GM23338 (cell line): ENCODE measurements at regions not wholly inside any gene's neighbourhood (a gene's known extent, or its start where the extent isn't known, plus 50 kb on each side); places are given as distances from the start of the nearest gene placed in this dataset.

Source experiments
- ATAC-seq: fragments of 200-7000 bp; cut with Tn5 transposase; 3 replicates; pipeline ENCODE4 v1.9.1; 2020
- DNase-seq: peaks from one replicate; pipeline ENCODE4 v3.0.0-alpha.2; 2015; ENCODE audit warnings: low spot score
- H2AFZ ChIP-seq: fragments of 200-600 bp; sonication (generic); 2 replicates; pipeline ENCODE4 v1.8.0; 2016; ENCODE audit warnings: antibody characterized with exemption, mild to moderate bottlenecking, moderate library complexity
- H3F3A ChIP-seq: fragments of 200-600 bp; sonication (generic); replicated peaks from 2 replicates; pipeline ENCODE4 v1.8.0; 2017; ENCODE audit warnings: antibody characterized with exemption, mixed run types, low read depth
- H3K27ac ChIP-seq: fragments of 200-600 bp; sonication (generic); 2 replicates; pipeline ENCODE4 v1.6.1; 2016; ENCODE audit warnings: low read depth
- H3K27me3 ChIP-seq: fragments of 200-600 bp; sonication (generic); 2 replicates; pipeline ENCODE4 v1.8.0; 2016; ENCODE audit warnings: mild to moderate bottlenecking, mixed run types, moderate library complexity; ENCODE audit not compliant: insufficient read depth
- H3K36me3 ChIP-seq: fragments of 200-600 bp; sonication (generic); 2 replicates; pipeline ENCODE4 v1.8.0; 2016; ENCODE audit warnings: mild to moderate bottlenecking; ENCODE audit not compliant: insufficient read depth
- H3K4me1 ChIP-seq: fragments of 200-600 bp; sonication (generic); 2 replicates; pipeline ENCODE4 v1.8.0; 2016; ENCODE audit warnings: mild to moderate bottlenecking, moderate library complexity; ENCODE audit not compliant: insufficient read depth
- H3K4me2 ChIP-seq: fragments of 200-600 bp; sonication (generic); 2 replicates; pipeline ENCODE4 v1.7.1; 2017; ENCODE audit warnings: mixed run types
- H3K4me3 ChIP-seq: fragments of 200-600 bp; sonication (generic); 2 replicates; pipeline ENCODE4 v1.6.1; 2016; ENCODE audit warnings: mixed run types
- H3K79me2 ChIP-seq: fragments of 200-600 bp; sonication (generic); replicated peaks from 2 replicates; pipeline ENCODE4 v1.8.0; 2017; ENCODE audit warnings: mild to moderate bottlenecking; ENCODE audit not compliant: insufficient read depth
- H3K9me2 ChIP-seq: fragments of 200-600 bp; sonication (generic); 2 replicates; pipeline ENCODE4 v1.8.0; 2017; ENCODE audit not compliant: insufficient read depth
- H4K20me1 ChIP-seq: fragments of 200-600 bp; sonication (generic); replicated peaks from 2 replicates; pipeline ENCODE4 v1.8.0; 2017; ENCODE audit warnings: mild to moderate bottlenecking; ENCODE audit not compliant: insufficient read depth
- H3K27ac Mint-ChIP-seq: 2 replicates; pipeline ENCODE4 v1.8.0; 2020; ENCODE audit warnings: inconsistent platforms, mild to moderate bottlenecking, moderate library complexity, mixed read lengths
- H3K27me3 Mint-ChIP-seq: 3 replicates; pipeline ENCODE4 v1.8.0; 2022; ENCODE audit warnings: low read depth, mild to moderate bottlenecking, moderate library complexity, mixed read lengths, inconsistent platforms; ENCODE audit not compliant: insufficient read depth, poor library complexity
- H3K36me3 Mint-ChIP-seq: 3 replicates; pipeline ENCODE4 v1.8.0; 2021; ENCODE audit warnings: low read depth, mild to moderate bottlenecking, inconsistent platforms, moderate library complexity, mixed read lengths
- H3K4me1 Mint-ChIP-seq: 3 replicates; pipeline ENCODE4 v1.8.0; 2020; ENCODE audit warnings: mild to moderate bottlenecking, inconsistent platforms, mixed read lengths
- H3K4me3 Mint-ChIP-seq: 3 replicates; pipeline ENCODE4 v1.8.0; 2021; ENCODE audit warnings: moderate library complexity, mild to moderate bottlenecking, inconsistent platforms, mixed read lengths
- H3K9me3 Mint-ChIP-seq: 3 replicates; pipeline ENCODE4 v1.8.0; 2020; ENCODE audit warnings: moderate library complexity, mild to moderate bottlenecking, inconsistent platforms, mixed read lengths
- CREB1 ChIP-seq: fragments of 250-450 bp; sonication (Bioruptor Pico); IDR thresholded peaks from 2 replicates; pipeline ENCODE4 v1.5.0; 2020; ENCODE audit warnings: low read depth, mild to moderate bottlenecking, moderate library complexity
- ETS1 ChIP-seq: IDR thresholded peaks from 2 replicates; pipeline ENCODE4 v1.6.1; 2016; ENCODE audit warnings: antibody characterized with exemption
- EZH2phosphoT487 ChIP-seq: fragments of 200-600 bp; sonication (generic); IDR thresholded peaks from one replicate; pipeline ENCODE4 v1.8.1; 2018; ENCODE audit warnings: antibody characterized with exemption; ENCODE audit not compliant: unreplicated experiment
- NANOG ChIP-seq: IDR thresholded peaks from 2 replicates; pipeline ENCODE4 v1.6.1; 2016; ENCODE audit warnings: antibody characterized with exemption, borderline replicate concordance
- REST ChIP-seq: IDR thresholded peaks from one replicate; pipeline ENCODE4 v1.6.1; 2018; ENCODE audit warnings: antibody characterized with exemption; ENCODE audit not compliant: unreplicated experiment

- H3K4me1 Mint-ChIP-seq = peaks cover 46% of the 10 kb centered on the region
- H3K36me3 ChIP-seq = no peaks in the 10 kb centered on the region
- no peaks in the 10 kb centered on the region for H3K27me3 Mint-ChIP-seq
- H3K4me2 ChIP-seq = no peak overlapping the region
- TF ChIP-seq CREB1 (no peak), REST (no peak)
- DNase-seq (no peak), ATAC-seq (no peak)
- no peaks in the 10 kb centered on the region for H3K36me3 Mint-ChIP-seq
- H3F3A ChIP-seq = no peaks in the 10 kb centered on the region
- no peak overlapping the region for H2AFZ ChIP-seq
- H3K9me3 Mint-ChIP-seq = no peaks in the 10 kb centered on the region
- no peaks in the 10 kb centered on the region for H3K9me2 ChIP-seq
- H3K4me1 ChIP-seq = peaks cover 7% of the 10 kb centered on the region
- H4K20me1 ChIP-seq = no peaks in the 10 kb centered on the region
- H3K4me3 ChIP-seq = no peak overlapping the region
- no peak overlapping the region for H3K27ac Mint-ChIP-seq
- no peak overlapping the region for H3K27ac ChIP-seq
- H3K79me2 ChIP-seq = no peaks in the 10 kb centered on the region
- peak overlapping the region; percentile 49 for H3K4me3 Mint-ChIP-seq
- H3K27me3 ChIP-seq = no peaks in the 10 kb centered on the region
These were observed 115.2 kb downstream of the DISP1 start for GRCh38 chr1:222930070-222930469.

GRCh38 chr1:222931023-222931422 is 116.2 kb downstream of the DISP1 start:
- no peak overlapping the region for H2AFZ ChIP-seq
- no peak overlapping the region for H3K27ac ChIP-seq
- Mint-ChIP-seq H3K36me3 (no peaks in the 10 kb centered on the region), H3K9me3 (no peaks in the 10 kb centered on the region), H3K27me3 (no peaks in the 10 kb centered on the region), H3K4me3 (no peak overlapping the region), H3K27ac (peak overlapping the region; percentile 72), H3K4me1 (peaks cover 39% of the 10 kb centered on the region)
- no peaks in the 10 kb centered on the region for H3F3A ChIP-seq
- TF ChIP-seq CREB1 = no peak
- TF ChIP-seq ETS1 = no peak
- TF ChIP-seq REST = no peak
- no peak for TF ChIP-seq NANOG
- no peak for TF ChIP-seq EZH2phosphoT487
- no peaks in the 10 kb centered on the region for H3K27me3 ChIP-seq
- no peak overlapping the region for H3K4me3 ChIP-seq
- no peaks in the 10 kb centered on the region for H4K20me1 ChIP-seq
- no peaks in the 10 kb centered on the region for H3K79me2 ChIP-seq
- DNase-seq = no peak
- no peaks in the 10 kb centered on the region for H3K9me2 ChIP-seq
- no peaks in the 10 kb centered on the region for H3K36me3 ChIP-seq
- H3K4me2 ChIP-seq = no peak overlapping the region
- peaks cover 7% of the 10 kb centered on the region for H3K4me1 ChIP-seq
- ATAC-seq = no peak
